Fibroblast of mammary gland (primary cell): ENCODE measurements at regions not wholly inside any gene's neighbourhood (a gene's known extent, or its start where the extent isn't known, plus 50 kb on each side); places are given as distances from the start of the nearest gene placed in this dataset.
"Not testable (repeated sequence)": the region's sequence is repeated elsewhere in the genome, so short reads cannot be mapped to it uniquely, and the experiment has no call there.

Experiments used
- DNase-seq: peaks from one replicate; pipeline ENCODE4 v3.0.0-alpha.2; 2010; ENCODE audit warnings: low read depth
- H3K4me3 ChIP-seq: 2 replicates; pipeline ENCODE4 v1.5.1; 2011; ENCODE audit warnings: low read depth, mild to moderate bottlenecking, low read length, moderate library complexity; ENCODE audit not compliant: control insufficient read depth
- TF ChIP-seq, protein P1 (sequence below): conservative IDR thresholded peaks from 2 replicates; pipeline ENCODE4 v1.5.1; 2011; ENCODE audit warnings: low read depth, low read length, inconsistent platforms; ENCODE audit not compliant: control insufficient read depth, insufficient read depth

DNA sequence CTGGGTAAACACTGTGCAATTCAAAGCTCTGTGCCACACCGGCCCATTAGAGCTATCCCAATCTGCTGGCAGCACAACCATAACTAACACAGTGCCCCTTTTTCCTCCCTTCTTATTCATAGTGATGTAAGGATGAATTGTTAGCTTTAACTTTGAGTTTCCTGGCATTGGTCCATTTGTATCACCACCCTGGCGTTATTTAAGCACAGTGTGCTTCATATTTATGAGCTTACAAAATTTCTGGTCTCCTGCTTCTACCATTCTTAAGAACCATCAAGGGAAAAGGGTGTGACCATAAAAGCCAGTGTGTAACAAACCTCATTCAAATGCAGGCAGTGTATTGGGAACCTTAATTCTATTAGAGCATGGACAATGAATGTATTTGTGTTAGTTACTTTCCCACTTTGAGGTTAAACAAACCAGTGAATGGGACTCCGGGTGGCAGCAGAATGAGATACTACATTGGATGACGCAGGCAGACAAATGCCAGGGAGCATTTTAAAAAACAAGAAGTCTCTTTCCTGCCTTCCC is 222.6 kb downstream of the TMEM161B start:
- no peak overlapping the region for H3K4me3 ChIP-seq
- TF ChIP-seq, protein P1, sequence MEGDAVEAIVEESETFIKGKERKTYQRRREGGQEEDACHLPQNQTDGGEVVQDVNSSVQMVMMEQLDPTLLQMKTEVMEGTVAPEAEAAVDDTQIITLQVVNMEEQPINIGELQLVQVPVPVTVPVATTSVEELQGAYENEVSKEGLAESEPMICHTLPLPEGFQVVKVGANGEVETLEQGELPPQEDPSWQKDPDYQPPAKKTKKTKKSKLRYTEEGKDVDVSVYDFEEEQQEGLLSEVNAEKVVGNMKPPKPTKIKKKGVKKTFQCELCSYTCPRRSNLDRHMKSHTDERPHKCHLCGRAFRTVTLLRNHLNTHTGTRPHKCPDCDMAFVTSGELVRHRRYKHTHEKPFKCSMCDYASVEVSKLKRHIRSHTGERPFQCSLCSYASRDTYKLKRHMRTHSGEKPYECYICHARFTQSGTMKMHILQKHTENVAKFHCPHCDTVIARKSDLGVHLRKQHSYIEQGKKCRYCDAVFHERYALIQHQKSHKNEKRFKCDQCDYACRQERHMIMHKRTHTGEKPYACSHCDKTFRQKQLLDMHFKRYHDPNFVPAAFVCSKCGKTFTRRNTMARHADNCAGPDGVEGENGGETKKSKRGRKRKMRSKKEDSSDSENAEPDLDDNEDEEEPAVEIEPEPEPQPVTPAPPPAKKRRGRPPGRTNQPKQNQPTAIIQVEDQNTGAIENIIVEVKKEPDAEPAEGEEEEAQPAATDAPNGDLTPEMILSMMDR = no peak
- DNase-seq = no peak

DNA sequence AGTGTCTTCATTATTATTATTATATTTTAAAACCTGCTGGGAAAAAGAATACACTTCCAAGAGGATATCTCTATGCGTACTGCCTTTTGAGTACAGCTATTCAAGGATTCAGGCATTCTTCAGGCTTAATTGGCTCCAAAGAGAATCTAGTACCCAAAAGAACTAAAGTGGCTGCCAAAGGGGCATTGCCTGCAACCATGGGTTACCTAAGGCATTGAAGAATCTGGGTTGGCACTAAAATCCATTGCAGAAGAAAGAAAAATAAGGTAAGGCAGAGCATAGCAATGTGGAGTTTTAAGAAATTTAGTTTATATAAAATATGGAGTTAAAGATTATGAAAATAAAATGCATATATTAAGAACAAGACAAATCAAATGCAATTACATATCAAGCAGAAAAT is 223.5 kb downstream of the TMEM161B start:
- H3K4me3 ChIP-seq = no peak overlapping the region
- no peak for DNase-seq
- TF ChIP-seq, protein P1 = no peak

DNA sequence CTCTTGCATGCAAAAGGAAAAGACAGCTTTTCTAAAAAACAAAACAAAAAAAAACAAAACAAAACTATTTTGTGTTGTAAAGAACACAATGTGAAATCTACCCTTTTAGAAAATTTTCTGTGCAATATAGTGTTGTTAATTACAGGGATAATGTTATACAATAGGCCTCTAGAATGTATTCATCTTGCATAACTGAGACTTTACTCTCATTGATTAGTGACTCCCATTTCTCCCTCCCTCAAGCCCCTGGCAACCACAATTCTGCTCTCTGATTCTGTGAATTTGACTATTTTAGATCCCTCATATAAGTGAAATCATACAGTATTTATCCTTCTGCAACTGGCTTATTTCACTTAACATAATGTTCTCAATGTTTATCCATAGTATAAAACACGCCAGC is 234.1 kb downstream of the TMEM161B start:
- no peak overlapping the region for H3K4me3 ChIP-seq
- TF ChIP-seq, protein P1 = no peak

DNA sequence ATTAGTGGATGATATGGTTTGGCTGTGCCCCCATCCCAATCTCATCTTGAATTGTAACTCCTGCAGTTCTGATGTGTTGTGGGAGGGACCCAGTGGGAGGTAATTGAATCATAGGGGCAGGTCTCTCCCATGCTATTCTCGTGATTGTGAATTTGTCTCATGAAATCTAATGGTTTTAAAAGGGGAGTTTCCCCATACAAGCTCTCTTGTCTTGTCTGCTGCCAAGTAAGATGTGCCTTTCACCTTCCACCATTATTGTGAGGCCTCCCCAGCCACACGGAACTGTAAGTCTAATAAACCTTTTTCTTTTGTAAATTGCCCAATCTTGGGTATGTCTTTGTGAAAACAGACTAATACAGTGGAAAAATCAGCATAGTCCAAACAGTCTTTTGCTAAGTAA is 235.5 kb downstream of the TMEM161B start:
- DNase-seq = no peak
- H3K4me3 ChIP-seq = no peak overlapping the region
- TF ChIP-seq, protein P1 = no peak

More for the DNA sequence above, 234.1 kb downstream of the TMEM161B start:
- DNase-seq = no peak

DNA sequence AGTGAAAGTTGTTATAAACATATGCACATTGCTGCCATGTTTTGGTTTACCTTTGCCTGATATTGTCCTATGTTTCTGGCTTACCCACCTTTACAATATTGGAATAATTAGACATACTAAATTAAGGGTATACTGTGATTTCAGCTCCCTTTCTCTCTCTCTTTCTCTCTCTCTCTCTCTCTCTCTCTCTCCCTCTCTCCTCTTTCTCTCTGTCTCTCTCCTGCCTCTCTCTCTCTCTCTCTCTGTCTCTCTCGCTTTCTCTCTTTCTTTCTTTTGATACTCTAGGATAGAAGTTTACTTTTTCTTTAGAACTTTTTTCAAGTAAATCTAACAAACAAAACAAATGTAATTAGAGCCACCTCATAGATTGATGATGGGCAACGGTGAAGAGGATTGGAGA is 239.6 kb downstream of the TMEM161B start:
- TF ChIP-seq, protein P1 = no peak
- no peak for DNase-seq
- no peak overlapping the region for H3K4me3 ChIP-seq

DNA sequence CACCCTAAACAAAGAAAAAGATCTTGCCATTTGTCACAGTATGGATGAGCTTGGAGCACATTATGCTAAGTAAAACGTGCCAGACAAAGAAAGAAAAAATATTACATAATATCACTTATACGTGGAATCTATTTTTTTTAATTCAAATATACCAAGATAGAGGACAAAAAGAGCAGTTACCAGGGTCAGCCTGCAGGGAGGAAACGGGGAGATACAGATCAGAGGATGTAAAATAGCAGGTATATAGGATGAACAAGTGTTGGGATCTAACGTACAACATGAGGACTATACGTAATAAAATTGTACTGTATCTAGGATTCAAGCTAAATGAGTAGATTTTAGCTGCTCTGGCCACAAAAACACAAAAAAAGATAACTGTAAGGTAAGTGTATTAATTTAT is 247.5 kb downstream of the TMEM161B start:
- TF ChIP-seq, protein P1 = no peak
- no peak for DNase-seq
- no peak overlapping the region for H3K4me3 ChIP-seq

DNA sequence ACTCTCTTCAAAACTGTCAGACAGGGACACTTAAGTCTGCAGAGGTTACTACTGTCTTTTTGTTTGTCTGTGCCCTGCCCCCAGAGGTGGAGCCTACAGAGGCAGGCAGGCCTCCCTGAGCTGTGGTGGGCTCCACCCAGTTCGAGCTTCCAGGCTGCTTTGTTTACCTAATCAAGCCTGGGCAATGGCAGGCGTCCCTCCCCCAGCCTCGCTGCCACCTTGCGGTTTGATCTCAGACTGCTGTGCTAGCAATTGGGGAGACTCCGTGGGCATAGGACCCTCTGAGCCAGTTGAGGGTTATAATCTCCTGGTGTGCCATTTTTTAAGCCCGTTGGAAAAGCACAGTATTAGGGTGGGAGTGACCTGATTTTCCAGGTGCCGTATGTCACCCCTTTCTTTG is 253.7 kb downstream of the TMEM161B start:
- DNase-seq, H3K4me3 ChIP-seq: not testable (repeated sequence)
